22Rv1 (cell line): ENCODE measurements at regions not wholly inside any gene's neighbourhood (a gene's known extent, or its start where the extent isn't known, plus 50 kb on each side); places are given as distances from the start of the nearest gene placed in this dataset.

Experiments
- H3K27ac ChIP-seq: fragments of 450-650 bp; 2 replicates; pipeline ENCODE4 v1.5.1; 2017
- ZFX ChIP-seq: fragments of 450-650 bp; IDR thresholded peaks from 2 replicates; pipeline ENCODE4 v1.6.1; 2017; ENCODE audit warnings: antibody characterized with exemption, borderline replicate concordance
- TF ChIP-seq, protein P1 (sequence below): fragments of 450-650 bp; IDR thresholded peaks from 2 replicates; pipeline ENCODE4 v1.5.1; 2017; ENCODE audit warnings: mild to moderate bottlenecking

GRCh38 chr1:78224246-78224785 lies 178.6 kb downstream of the GIPC2 start:
- TF ChIP-seq, protein P1, sequence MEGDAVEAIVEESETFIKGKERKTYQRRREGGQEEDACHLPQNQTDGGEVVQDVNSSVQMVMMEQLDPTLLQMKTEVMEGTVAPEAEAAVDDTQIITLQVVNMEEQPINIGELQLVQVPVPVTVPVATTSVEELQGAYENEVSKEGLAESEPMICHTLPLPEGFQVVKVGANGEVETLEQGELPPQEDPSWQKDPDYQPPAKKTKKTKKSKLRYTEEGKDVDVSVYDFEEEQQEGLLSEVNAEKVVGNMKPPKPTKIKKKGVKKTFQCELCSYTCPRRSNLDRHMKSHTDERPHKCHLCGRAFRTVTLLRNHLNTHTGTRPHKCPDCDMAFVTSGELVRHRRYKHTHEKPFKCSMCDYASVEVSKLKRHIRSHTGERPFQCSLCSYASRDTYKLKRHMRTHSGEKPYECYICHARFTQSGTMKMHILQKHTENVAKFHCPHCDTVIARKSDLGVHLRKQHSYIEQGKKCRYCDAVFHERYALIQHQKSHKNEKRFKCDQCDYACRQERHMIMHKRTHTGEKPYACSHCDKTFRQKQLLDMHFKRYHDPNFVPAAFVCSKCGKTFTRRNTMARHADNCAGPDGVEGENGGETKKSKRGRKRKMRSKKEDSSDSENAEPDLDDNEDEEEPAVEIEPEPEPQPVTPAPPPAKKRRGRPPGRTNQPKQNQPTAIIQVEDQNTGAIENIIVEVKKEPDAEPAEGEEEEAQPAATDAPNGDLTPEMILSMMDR, result no peak
- TF ChIP-seq ZFX, result no peak
- peak overlapping the region; percentile 89 for H3K27ac ChIP-seq

GRCh38 chr1:78224861-78225552 lies 179.2 kb downstream of the GIPC2 start:
- H3K27ac ChIP-seq, result peak overlapping the region; percentile 89
- no peak for TF ChIP-seq ZFX
- TF ChIP-seq, protein P1, result no peak

GRCh38 chr1:78226784-78227183 lies 181.0 kb downstream of the GIPC2 start:
- no peak for TF ChIP-seq ZFX
- TF ChIP-seq, protein P1, result no peak
- no peak overlapping the region for H3K27ac ChIP-seq

GRCh38 chr1:78227705-78228635 lies 182.2 kb downstream of the GIPC2 start:
- no peak overlapping the region for H3K27ac ChIP-seq
- TF ChIP-seq, protein P1, result no peak
- no peak for TF ChIP-seq ZFX

GRCh38 chr1:78229344-78229743 lies 183.6 kb downstream of the GIPC2 start:
- H3K27ac ChIP-seq, result no peak overlapping the region
- no peak for TF ChIP-seq ZFX
- TF ChIP-seq, protein P1, result no peak

DNA sequence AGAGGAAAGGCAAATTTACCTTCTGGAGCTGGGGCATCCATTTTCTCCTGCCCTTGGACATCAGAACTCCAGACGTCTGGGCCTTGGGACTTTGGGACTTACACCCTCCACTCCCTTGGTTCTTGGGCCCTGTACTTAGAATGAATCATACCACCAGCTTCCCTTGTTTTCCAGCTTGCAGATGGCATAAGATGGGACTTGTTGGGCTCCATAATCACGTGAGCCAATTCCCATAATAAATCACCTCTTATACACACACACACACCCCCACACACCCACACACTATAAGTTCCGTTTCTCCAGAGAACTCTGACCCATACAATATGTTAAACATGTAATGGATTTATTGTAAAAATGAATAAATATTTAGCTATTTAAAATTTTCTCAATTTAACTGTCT lies 185.7 kb downstream of the GIPC2 start:
- no peak overlapping the region for H3K27ac ChIP-seq
- no peak for TF ChIP-seq ZFX
- TF ChIP-seq, protein P1, result no peak

DNA sequence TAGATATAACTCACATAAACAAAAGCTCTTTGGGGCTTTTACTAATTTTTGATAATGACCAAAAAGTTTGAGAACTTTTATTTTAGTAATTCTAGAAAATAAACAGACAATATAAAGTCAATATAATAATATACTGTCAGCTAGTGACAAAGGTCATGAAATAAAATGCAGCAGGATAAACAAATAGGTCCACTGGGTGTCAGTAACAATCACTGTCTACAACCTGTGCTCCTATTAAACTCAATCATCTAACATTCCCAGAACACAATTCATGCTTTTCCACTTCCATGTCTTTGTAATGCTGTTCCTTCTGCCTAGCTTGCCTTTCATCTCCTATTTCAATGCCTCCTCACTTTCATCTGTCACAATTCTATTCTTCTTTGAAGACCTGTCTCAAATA lies 186.1 kb downstream of the GIPC2 start:
- TF ChIP-seq ZFX, result no peak
- TF ChIP-seq, protein P1, result no peak

More for the DNA sequence above, 186.1 kb downstream of the GIPC2 start:
- H3K27ac ChIP-seq, result no peak overlapping the region
